GM21528 (cell line): ENCODE measurements at regions not wholly inside any gene's neighbourhood (a gene's known extent, or its start where the extent isn't known, plus 50 kb on each side); places are given as distances from the start of the nearest gene placed in this dataset.
A peak's percentile ranks its signal among the peaks of the same experiment; 100 is the strongest.
"Not testable (repeated sequence)": the region's sequence is repeated elsewhere in the genome, so short reads cannot be mapped to it uniquely, and the experiment has no call there.

Experiments
- ATAC-seq: cut with Tn5 transposase; IDR thresholded peaks from one replicate; pipeline ENCODE4 v1.9.1; 2021; ENCODE audit warnings: mild to moderate bottlenecking, moderate library complexity; ENCODE audit not compliant: unreplicated experiment, low FRiP score

- ATAC-seq, result no peak
Observed at GRCh38 chr20:25991756-25992130, 295.1 kb upstream of the ZNF337 start.

GRCh38 chr20:25991051-25991755 is 294.6 kb upstream of the ZNF337 start:
- ATAC-seq, result no peak

GRCh38 chr20:25989686-25990085 is 293.0 kb upstream of the ZNF337 start:
- ATAC-seq, result not testable (repeated sequence)

DNA sequence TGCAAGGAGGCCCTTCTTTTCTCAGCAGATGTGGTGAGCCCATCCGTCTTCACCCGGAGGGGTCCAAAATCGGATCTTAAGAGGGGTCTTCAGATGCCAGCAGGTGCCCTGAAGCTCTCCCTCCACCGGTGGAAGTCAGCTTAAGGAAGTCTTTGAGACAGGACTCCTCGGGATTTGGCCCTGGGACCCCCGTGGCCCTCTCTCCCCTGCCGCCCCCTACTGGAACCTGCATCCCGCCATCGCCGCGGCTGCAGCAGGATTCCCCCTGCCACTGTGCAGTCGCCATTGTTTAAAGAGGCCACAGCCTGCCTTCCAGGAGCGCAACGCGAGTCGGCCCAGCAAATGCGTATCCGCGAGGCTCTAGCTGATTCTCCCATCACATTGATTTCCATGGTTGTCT is 292.5 kb upstream of the ZNF337 start:
- ATAC-seq, result no peak

- not testable (repeated sequence) for ATAC-seq
Observed at GRCh38 chr20:25987928-25988560, 291.4 kb upstream of the ZNF337 start.

GRCh38 chr20:25987073-25987927 is 290.6 kb upstream of the ZNF337 start:
- ATAC-seq, result peak; percentile 64

- ATAC-seq, result no peak
Observed at GRCh38 chr20:25985597-25985996, 288.9 kb upstream of the ZNF337 start.

GRCh38 chr20:25984933-25985332 is 288.3 kb upstream of the ZNF337 start:
- ATAC-seq, result no peak

DNA sequence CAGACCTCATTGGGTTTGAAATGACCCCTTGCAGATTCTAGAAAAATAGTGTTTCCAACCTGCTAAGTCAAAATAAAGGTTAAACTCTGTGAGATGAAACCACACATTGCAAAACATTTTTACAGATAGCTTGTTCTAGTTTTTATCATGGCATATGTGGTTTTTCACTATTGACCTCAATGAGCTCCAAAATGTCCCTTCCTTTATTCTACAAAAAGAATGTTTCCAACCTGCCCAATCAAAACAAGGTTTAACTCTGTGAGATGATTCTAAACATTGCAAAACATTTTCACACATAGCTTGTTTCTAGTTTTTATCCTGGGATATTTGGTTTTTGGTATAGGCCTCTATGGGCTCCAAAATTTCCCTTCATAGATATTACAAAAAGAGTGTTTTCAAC is 286.0 kb upstream of the ZNF337 start:
- ATAC-seq, result not testable (repeated sequence)

DNA sequence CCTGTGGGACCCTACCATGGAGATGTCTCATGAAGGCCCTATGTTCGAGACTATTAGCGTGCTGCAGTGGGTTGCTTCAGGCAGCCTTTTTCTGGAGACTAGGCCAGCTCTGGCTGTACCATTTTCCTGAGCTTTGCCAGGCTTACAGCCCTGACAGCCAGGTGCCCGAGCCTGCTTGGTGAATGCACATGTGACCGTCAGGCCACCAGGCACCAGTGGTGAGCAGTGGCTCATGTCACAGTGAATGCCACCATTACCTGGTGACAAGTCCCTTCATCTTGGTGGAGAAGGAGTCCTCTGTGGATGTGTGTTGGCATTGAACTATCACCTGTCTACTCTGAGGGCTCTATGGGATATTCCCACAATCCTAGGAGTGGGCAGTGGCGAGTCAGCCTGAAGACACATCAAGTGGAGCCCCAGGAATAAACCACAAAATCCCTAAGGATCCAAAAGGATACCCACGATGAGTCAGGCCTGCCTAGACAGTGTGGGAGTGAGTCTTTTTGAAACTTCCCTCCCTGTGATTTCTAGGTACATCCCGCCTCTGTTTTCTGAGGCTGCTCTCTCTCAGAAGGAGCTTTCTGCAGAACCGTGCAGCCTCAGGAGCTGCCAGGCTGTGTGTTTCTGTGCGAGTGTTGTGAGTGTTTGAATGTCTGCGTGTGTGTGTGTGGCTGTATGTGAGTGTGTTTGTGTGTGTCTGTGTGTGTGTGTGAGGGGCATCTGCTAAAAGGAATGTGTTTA is 282.0 kb upstream of the ZNF337 start:
- ATAC-seq, result not testable (repeated sequence)

- not testable (repeated sequence) for ATAC-seq
Observed at GRCh38 chr20:25975816-25976215, 279.2 kb upstream of the ZNF337 start.

DNA sequence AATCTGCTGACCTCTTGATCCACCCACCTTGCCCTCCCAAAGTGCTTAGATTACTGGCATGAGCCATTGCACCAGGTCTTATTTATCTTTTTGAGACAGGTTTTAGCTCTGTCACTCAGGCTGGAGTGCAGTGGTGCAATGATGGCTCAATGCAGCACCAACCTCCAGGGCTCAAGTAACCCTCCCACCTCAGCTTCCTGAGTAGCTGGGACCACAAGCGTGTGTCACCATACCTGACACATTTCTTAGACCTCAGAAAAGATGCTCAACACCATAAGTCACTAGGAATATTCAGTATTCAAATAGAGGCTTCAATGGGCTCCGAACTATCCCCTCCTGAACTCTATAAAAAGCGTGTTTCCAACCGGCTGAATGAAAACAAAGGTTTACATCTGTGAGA is 268.6 kb upstream of the ZNF337 start:
- ATAC-seq, result not testable (repeated sequence)

DNA sequence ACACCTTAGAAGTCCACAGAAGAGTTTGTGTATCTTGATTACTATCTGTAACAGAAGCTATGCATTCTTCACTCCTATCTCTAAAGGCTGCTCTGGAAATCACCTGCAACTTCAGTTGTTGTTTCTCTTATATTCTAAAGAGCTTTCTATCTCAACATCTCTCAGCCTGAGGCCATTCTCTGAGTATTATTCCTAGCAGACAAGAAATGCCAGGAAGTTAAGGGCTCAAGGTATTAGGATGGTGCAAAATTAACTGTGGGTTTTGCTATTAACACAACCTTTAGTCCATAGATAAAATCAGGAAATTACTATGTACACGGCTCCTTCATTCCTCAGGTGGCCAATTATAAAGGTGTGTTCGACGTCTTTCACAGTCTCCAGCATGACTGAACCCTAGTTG is 257.2 kb upstream of the ZNF337 start:
- not testable (repeated sequence) for ATAC-seq

- not testable (repeated sequence) for ATAC-seq
Observed at GRCh38 chr20:25935230-25935629, 238.6 kb upstream of the ZNF337 start.

GRCh38 chr20:25932806-25933205 is 236.2 kb upstream of the ZNF337 start:
- ATAC-seq, result not testable (repeated sequence)

DNA sequence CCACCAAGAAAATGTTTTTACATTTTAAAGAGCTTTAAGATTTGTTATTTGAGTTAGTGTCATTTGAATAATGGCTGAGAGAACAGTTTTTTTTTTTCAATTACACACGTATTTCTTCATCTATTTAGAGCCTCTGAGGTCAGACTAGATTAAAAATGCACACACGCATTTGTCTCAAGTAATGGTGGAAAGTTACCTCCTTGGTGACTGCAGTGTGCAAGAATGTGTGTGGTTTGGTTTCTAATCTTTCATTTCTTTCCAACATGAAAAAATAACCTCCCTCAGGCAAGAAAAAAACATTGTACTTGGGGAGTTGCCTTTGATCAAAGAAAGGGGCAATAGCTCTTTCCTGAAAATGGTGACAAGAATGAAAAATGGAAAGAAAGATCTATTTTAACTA is 235.5 kb upstream of the ZNF337 start:
- ATAC-seq, result not testable (repeated sequence)

GRCh38 chr20:25902321-25902720 is 205.7 kb upstream of the ZNF337 start:
- ATAC-seq, result not testable (repeated sequence)

DNA sequence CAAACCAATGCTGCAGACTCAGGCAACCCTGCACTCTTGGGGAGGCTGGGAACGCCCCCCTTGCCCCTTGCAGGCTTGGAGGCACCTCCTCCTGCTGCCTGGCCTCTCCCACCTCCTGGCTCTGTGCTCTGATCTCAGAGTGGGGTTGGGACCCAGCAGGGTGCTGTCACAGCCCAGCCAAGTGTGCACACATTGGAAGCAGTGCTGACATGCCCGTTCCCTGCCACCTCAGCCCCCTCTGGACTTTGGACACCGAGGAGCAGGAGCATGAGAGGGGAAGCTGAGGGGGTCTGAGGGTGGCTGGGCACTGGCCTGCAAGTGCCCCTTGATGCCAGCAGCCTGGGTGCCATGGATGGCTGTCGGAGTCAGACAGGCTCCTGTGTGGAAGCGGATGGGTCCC is 202.0 kb upstream of the ZNF337 start:
- ATAC-seq, result not testable (repeated sequence)

DNA sequence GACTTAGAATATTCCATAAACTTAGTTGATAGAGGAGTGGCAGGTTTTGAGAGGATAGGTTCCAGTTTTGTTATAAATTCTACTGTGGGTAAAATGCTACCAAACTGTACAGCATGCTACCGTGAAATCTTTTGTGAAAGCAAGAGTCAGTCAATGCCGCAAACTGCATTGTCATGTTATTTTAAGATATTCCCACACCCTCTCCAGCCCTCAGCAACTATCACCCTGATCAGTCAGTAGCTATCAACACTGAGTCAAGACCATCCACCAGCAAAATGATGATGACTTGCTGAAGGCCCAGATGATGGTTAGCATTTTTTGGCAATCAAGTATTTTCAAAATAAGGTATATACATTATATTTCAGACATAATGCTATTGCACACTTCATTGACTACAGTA is 182.4 kb upstream of the ZNF337 start:
- ATAC-seq, result not testable (repeated sequence)

- ATAC-seq, result not testable (repeated sequence)
Observed at GRCh38 chr20:25868650-25868979, 172.0 kb upstream of the ZNF337 start.
